GM21723 (cell line): ENCODE measurements at regions not wholly inside any gene's neighbourhood (a gene's known extent, or its start where the extent isn't known, plus 50 kb on each side); places are given as distances from the start of the nearest gene placed in this dataset.

Source experiments
- ATAC-seq: cut with Tn5 transposase; IDR thresholded peaks from one replicate; pipeline ENCODE4 v1.9.1; 2021; ENCODE audit warnings: mild to moderate bottlenecking, moderate library complexity; ENCODE audit not compliant: unreplicated experiment

DNA sequence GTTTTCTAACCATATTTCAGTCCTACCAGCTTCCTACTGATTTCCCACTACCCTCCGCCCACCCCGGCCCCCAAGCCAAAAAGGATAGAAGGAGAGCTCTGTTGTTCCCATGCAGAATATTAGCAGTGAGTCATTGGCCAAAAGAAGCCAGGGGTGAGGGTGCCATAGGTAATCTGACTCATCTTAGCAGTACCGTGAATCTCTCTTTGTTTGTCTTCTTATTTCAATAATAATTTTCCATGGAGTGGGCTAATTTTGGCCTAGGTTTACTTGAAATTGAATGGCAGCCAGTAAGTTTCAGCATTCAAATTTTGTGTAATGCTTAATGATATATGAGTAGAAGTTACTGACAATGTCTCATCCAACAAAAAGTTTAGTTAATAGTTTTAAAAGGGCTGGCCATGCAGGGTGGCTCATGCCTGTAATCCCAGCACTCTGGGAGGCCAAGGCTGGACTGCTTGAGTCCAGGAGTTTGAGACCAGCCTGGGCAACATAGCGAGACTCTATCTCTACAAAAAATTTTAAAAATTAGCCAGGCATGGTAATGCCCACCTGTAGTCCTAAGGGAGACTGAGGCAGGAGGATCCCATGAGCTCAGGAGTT lies 74.2 kb downstream of the C9orf152 start:
- no peak for ATAC-seq

DNA sequence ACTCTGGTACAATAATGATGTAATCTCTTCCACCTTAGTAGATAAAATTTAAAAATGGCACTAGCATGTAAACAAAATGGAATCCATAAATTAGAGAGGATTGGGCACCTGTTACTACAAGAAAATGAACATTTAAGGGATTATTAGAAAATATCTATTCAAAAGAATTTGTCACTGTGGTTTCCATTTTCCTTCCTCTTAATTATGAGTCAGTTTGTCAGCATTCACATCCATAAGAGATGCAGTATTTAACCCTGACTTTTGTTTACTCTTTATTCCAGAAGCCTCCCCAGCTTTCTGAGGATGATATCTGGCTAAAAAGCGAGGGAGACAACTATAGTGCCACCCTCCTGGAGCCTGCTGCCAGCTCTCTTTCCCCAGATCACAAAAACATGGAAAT lies 72.1 kb downstream of the C9orf152 start:
- ATAC-seq = no peak

GRCh38 chr9:110136802-110137201 lies 71.2 kb downstream of the C9orf152 start:
- no peak for ATAC-seq

GRCh38 chr9:110140276-110140675 lies 67.7 kb downstream of the C9orf152 start:
- ATAC-seq = no peak

GRCh38 chr9:110141227-110141793 lies 66.6 kb downstream of the C9orf152 start:
- no peak for ATAC-seq

GRCh38 chr9:110142253-110142652 lies 65.7 kb downstream of the C9orf152 start:
- no peak for ATAC-seq

DNA sequence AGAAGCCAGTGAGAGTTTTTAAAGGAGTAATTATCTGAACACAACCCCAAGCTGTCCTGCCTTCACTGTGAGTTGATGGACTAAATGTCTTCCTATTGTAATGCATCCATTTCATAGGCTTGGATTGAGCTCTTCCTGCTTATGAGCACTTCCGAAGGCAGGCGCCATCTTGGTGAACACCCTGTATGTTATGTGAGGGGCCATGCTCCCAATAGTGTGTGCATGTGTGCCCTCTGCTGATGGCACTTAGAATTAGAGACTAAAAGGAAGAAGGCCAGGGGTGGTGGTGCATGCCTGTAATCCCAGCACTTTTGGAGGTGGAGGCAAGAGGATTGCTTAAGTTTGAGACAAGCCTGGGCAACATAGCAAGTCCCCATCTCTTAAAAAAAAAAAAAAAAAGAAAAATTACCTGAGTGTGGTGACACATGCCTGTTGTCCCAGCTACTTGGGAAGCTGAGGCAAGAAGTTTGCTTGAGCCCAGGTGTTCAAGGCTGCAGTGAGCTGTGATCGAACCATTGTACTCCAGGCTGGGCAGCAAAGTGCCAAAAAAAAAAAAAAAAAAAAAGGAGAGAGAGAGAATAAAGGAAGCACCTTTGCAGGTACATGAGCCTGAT lies 65.0 kb downstream of the C9orf152 start:
- ATAC-seq = peak; percentile 30

DNA sequence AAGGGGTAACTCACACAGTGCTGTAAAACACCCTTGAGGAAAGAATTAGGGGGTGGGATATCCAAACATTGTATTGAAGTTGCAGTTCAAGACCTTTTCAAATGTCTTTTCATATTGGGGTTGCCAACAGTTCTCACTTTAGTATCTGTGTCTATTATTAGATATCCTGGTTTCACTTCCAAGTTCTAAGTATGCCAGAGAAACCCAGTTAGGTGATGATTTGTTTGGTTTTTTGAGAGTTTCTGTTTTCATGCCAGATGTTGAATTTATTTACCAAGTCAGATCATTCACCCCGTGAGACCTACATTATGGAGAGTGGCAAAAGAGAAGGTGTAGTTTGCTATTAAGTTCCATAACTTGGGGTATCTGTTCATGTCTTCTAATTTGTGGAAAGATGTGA lies 64.5 kb downstream of the C9orf152 start:
- peak; percentile 48 for ATAC-seq

- peak; percentile 47 for ATAC-seq
Observed at GRCh38 chr9:110143950-110144545, 63.9 kb downstream of the C9orf152 start.

- no peak for ATAC-seq
Observed at GRCh38 chr9:110146373-110146772, 61.6 kb downstream of the C9orf152 start.

GRCh38 chr9:110148384-110148783 lies 59.6 kb downstream of the C9orf152 start:
- peak; percentile 79 for ATAC-seq

- no peak for ATAC-seq
Observed at GRCh38 chr9:110148891-110149290, 59.1 kb downstream of the C9orf152 start.
